ENCODE measurements at regions not wholly inside any gene's neighbourhood (a gene's known extent, or its start where the extent isn't known, plus 50 kb on each side); places are given as distances from the start of the nearest gene placed in this dataset.

DNA sequence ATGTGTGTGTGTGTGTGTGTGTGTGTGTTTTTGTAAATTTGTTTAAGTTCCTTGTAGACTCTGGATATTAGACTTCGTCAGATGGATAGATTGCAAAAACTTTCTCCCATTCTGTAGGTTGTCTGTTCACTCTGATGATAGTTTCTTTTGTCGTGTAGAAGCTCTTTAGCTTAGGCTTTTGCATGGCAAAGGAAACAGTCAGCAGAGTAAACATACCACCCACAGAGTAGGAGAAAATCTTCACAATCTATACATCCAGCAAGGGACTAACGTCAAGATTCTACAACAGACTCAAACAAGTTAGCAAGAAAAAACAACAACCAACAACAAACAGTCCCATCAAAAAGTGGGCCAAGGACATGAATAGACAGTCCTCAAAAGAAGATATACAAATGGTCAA, 336.7 kb upstream of the ATP5MC3 start:
- TF ChIP-seq, protein P1, sequence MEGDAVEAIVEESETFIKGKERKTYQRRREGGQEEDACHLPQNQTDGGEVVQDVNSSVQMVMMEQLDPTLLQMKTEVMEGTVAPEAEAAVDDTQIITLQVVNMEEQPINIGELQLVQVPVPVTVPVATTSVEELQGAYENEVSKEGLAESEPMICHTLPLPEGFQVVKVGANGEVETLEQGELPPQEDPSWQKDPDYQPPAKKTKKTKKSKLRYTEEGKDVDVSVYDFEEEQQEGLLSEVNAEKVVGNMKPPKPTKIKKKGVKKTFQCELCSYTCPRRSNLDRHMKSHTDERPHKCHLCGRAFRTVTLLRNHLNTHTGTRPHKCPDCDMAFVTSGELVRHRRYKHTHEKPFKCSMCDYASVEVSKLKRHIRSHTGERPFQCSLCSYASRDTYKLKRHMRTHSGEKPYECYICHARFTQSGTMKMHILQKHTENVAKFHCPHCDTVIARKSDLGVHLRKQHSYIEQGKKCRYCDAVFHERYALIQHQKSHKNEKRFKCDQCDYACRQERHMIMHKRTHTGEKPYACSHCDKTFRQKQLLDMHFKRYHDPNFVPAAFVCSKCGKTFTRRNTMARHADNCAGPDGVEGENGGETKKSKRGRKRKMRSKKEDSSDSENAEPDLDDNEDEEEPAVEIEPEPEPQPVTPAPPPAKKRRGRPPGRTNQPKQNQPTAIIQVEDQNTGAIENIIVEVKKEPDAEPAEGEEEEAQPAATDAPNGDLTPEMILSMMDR (IDR thresholded peaks at IDR 0.05; ENCODE audit: insufficient read depth, low read length): no peak
- no peak for TF ChIP-seq POLR2AphosphoS5 (IDR thresholded peaks at IDR 0.05; ENCODE audit: low read depth)
- no peak for TF ChIP-seq SPI1 (IDR thresholded peaks at IDR 0.05; ENCODE audit: borderline replicate concordance, low read depth)
- TF ChIP-seq, protein P2, sequence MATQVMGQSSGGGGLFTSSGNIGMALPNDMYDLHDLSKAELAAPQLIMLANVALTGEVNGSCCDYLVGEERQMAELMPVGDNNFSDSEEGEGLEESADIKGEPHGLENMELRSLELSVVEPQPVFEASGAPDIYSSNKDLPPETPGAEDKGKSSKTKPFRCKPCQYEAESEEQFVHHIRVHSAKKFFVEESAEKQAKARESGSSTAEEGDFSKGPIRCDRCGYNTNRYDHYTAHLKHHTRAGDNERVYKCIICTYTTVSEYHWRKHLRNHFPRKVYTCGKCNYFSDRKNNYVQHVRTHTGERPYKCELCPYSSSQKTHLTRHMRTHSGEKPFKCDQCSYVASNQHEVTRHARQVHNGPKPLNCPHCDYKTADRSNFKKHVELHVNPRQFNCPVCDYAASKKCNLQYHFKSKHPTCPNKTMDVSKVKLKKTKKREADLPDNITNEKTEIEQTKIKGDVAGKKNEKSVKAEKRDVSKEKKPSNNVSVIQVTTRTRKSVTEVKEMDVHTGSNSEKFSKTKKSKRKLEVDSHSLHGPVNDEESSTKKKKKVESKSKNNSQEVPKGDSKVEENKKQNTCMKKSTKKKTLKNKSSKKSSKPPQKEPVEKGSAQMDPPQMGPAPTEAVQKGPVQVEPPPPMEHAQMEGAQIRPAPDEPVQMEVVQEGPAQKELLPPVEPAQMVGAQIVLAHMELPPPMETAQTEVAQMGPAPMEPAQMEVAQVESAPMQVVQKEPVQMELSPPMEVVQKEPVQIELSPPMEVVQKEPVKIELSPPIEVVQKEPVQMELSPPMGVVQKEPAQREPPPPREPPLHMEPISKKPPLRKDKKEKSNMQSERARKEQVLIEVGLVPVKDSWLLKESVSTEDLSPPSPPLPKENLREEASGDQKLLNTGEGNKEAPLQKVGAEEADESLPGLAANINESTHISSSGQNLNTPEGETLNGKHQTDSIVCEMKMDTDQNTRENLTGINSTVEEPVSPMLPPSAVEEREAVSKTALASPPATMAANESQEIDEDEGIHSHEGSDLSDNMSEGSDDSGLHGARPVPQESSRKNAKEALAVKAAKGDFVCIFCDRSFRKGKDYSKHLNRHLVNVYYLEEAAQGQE (IDR thresholded peaks at IDR 0.05; ENCODE audit: insufficient replicate concordance, low read depth): no peak

Data from HL-60 (cell line).